GM21529 (cell line): ENCODE measurements at regions not wholly inside any gene's neighbourhood (a gene's known extent, or its start where the extent isn't known, plus 50 kb on each side); places are given as distances from the start of the nearest gene placed in this dataset.

ENCODE experiments used
- ATAC-seq: cut with Tn5 transposase; IDR thresholded peaks from one replicate; pipeline ENCODE4 v1.9.1; 2021; ENCODE audit not compliant: unreplicated experiment

- ATAC-seq: no peak
Measured at GRCh38 chr7:130925136-130925794, 191.3 kb upstream of the KLF14 start.

DNA sequence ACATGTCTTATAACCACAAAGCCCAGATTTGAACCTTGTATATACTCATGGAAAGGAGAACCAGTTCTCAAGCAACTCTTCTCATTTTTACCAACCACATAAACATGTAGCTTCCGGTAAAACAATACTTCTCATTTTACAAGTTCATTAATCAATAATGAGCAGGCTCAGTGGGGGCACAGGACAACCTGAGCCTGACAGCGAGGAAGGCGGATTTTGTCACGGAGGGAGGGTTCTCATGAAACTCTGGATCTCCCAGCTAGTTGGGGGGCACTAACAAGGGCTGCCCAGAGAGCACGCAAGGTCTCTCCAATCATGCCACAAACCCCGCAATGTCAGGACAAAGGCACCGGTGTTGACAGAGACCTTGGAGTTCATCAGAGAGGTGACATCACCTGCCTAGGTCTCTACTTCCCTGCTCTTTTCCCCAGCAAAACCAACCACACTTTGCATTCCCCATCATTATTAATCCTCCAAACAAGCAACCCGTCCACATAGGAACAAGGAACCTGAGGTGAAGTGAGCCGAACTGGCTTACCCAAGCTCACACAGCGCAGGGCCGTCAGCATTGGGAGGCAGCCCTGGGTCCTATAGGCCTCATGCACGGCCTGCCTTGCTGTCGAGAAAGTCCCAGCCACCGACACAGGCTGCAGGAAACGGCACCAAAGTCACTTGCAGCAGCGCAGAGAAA, 192.1 kb upstream of the KLF14 start:
- no peak for ATAC-seq

- ATAC-seq: no peak
Measured at GRCh38 chr7:130927062-130927461, 193.1 kb upstream of the KLF14 start.

- no peak for ATAC-seq
Measured at GRCh38 chr7:130927564-130927963, 193.6 kb upstream of the KLF14 start.

DNA sequence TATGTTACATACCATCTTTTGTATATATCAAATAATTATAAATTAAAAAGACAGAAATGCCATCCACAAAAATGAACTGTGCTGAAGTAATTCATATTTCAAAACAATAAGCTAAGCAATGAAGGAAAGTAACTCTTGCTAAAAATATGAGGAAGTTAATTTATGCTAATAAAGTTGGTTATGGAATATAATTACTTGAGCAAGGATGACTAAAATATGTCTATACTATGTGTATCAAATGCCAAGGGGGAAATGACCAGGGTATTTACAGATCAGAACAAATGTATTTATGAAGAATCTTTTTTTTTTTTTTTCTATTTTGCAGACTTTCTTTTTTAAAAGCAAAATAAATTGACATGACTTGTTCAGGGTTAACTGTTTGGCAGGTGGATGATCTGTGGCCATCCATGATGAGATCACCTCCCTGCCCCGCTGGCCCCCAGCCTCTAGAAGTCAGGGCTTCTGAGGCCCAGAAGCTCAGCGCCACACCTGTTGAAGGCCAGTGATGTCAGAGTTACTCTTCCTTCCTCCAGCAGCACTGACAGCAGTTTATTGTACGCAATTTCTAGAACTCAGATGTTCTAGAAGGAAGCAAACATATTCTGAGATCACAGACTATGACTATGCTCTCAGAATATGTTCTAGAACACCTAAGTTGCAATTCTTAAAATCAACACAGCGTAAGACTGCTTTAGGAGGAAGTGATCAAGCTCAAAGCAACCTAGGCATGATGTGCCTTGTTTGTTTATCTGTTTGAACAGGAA, 196.1 kb upstream of the KLF14 start:
- no peak for ATAC-seq

GRCh38 chr7:130930681-130931080, 196.7 kb upstream of the KLF14 start:
- no peak for ATAC-seq

- ATAC-seq: no peak
Measured at GRCh38 chr7:130931423-130931822, 197.4 kb upstream of the KLF14 start.

GRCh38 chr7:130932088-130932487, 198.1 kb upstream of the KLF14 start:
- no peak for ATAC-seq

DNA sequence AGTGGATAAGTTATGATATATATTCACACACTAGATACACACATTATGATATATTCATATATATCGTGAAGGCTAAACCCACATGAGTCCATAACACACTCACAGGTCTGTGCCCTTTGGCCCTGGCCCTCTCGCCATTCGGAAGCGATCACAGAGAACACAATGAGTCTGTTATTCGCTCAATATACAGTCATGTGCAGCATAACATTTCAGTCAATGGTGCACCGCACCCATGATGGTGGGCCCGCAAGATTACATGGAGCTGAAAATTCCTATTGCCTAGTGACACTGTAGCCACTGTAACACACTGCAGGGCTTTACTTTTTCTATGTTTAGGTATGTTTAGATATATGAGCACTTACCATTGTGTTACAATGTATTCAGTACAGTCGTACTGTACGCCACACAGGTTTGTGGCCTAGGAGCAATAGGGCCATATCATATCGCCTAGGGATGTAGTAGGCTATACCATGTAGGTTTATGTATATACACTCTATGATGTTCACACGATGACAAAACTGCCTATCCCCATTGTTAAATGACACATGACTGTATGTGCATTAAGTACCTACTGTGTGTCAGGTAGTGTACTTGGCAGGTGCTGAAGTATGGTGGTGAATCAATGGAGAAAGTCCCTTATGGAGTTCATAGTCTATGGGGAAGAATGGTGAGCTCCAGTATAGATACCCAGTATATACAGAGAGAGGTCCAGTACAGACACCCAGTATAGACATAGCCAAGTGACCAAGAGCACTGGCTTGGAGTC, 198.8 kb upstream of the KLF14 start:
- ATAC-seq: no peak

DNA sequence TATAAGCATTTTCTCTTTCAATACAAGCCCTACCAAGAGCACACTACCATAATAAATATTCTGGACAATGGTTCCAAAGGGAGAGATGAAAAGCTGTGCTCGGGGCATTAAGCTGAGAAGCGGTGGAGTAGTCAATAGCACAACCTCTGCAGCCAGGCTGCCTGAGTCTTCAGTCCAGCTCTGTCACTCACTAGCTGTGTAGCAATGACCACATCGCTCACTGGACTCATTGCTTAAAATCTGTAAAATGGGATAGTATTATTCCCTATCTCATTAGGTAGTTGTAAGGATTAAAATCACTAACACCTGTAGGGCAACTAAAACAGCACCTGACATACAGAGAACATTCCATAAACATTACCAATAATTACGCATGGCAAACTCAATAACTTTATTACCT, 199.9 kb upstream of the KLF14 start:
- ATAC-seq: no peak

GRCh38 chr7:130935564-130936157, 201.7 kb upstream of the KLF14 start:
- no peak for ATAC-seq

GRCh38 chr7:130936202-130936931, 202.4 kb upstream of the KLF14 start:
- no peak for ATAC-seq

GRCh38 chr7:130937016-130937415, 203.0 kb upstream of the KLF14 start:
- ATAC-seq: no peak

- no peak for ATAC-seq
Measured at GRCh38 chr7:130937830-130938229, 203.8 kb upstream of the KLF14 start.

DNA sequence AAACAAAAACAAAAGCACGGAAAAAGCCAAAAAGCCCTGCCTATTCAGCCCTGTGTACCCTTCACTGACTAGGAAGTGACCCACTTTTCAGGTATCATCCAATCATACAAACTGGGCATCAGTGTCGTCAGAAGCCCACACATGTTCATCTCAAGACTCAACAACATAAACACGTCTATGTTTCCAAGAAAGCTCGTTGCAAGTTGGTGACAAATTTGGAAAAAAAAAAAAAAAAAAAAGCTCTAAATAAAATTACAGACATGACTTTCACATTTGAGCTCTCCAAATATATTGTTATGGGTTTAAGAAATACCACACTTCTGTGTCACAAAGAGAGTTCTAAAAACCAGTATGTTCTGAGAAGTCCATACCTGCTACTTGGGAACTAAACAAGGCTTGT, 204.7 kb upstream of the KLF14 start:
- no peak for ATAC-seq

- no peak for ATAC-seq
Measured at GRCh38 chr7:130939321-130940095, 205.5 kb upstream of the KLF14 start.

DNA sequence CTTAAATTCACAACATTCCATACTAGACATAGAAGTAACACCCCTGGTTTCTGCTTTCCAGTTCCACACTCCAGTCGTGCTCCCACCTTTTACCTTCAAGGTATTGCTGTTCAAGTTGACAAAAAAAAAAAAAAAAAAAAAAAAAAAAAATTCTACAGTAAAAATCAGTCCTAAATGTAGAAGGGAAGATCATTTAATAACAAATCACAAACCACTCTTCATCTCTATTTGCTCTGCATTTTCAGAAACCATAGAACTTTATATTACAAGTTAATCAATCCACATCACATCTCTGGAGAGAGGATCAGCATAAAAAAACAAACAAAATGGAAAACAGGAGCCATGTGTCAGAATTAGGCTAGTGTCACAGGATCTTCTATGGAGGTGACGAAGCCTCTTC, 206.3 kb upstream of the KLF14 start:
- no peak for ATAC-seq

- ATAC-seq: no peak
Measured at GRCh38 chr7:130940907-130941306, 206.9 kb upstream of the KLF14 start.
